Nephron (organoid): ENCODE measurements at regions not wholly inside any gene's neighbourhood (a gene's known extent, or its start where the extent isn't known, plus 50 kb on each side); places are given as distances from the start of the nearest gene placed in this dataset.

Experiments used
- H3K27ac Mint-ChIP-seq, 3 experiments: 2 replicates each; pipeline ENCODE4 v1.8.0; 2020; ENCODE audit warnings: mixed read lengths in 3 of 3, mild to moderate bottlenecking in 2 of 3, moderate library complexity in 1 of 3
- H3K27me3 Mint-ChIP-seq: 2 replicates; pipeline ENCODE4 v1.8.0; 2021; ENCODE audit warnings: low read depth, mild to moderate bottlenecking, moderate library complexity, mixed read lengths
- H3K36me3 Mint-ChIP-seq: 2 replicates; pipeline ENCODE4 v1.8.0; 2020; ENCODE audit warnings: low read depth, mixed read lengths
- H3K4me1 Mint-ChIP-seq: 2 replicates; pipeline ENCODE4 v1.8.0; 2020; ENCODE audit warnings: mixed read lengths
- H3K4me3 Mint-ChIP-seq, 3 experiments: 2 replicates each; pipeline ENCODE4 v1.8.0; 2020; ENCODE audit warnings: mild to moderate bottlenecking in 3 of 3, mixed read lengths in 3 of 3, moderate library complexity in 2 of 3
- H3K9me3 Mint-ChIP-seq: 2 replicates; pipeline ENCODE4 v1.8.0; 2020; ENCODE audit warnings: mixed read lengths
- CTCF ChIP-seq, 3 experiments: fragments of 200-600 bp; sonication (generic); IDR thresholded peaks; one replicate each; pipeline ENCODE4 v1.5.0; 2021; ENCODE audit warnings: antibody characterized with exemption in 3 of 3; ENCODE audit not compliant: unreplicated experiment in 3 of 3

DNA sequence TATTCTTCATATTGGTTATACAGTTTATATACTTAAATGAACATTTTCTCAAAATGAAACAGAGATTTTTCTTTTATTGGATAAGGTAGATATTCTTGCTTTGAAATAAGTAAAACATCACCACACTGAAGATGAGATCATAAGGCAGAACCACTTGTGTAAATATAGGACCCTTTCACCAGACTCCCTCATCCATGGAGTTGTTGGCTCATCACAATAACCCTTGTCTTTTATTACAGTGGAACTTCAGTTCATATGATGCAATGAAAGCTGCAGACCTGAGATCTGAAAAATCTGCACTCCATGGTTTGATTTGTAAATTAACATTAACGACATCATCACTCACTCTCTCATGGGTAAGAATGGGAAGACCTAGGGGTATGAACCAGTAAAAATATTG lies 51.9 kb upstream of the DBX2 start:
- no peaks in the 10 kb centered on the region for H3K27me3 Mint-ChIP-seq
- H3K4me1 Mint-ChIP-seq: peaks cover 1% of the 10 kb centered on the region
- no peak overlapping the region for H3K4me3 Mint-ChIP-seq
- no peak overlapping the region for H3K27ac Mint-ChIP-seq
- no peak for TF ChIP-seq CTCF (IDR thresholded peaks at IDR 0.05; ENCODE audit: unreplicated experiment in 3 of 3)
- peaks cover 4% of the 10 kb centered on the region for H3K9me3 Mint-ChIP-seq
- H3K36me3 Mint-ChIP-seq: no peaks in the 10 kb centered on the region

DNA sequence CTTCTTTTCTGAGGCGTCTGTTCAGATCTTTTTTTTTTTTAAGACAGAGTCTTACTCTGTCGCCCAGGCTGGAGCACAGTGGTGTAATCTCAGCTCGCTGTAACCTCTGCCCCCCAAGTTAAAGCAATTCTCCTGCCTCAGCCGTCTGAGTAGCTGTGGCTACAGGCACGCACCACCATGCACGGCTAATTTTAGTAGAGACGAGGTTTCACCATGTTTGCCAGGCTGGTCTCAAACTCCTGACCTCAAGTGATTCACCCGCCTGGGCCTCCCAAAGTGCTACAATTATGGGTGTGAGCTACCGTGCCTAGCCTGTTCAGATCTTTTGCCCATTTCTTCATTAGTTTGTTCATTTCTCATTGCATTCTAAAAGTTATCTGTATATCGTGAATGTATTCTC lies 55.1 kb upstream of the DBX2 start:
- no peak for TF ChIP-seq CTCF (IDR thresholded peaks at IDR 0.05; ENCODE audit: unreplicated experiment in 3 of 3)
- Mint-ChIP-seq H3K27ac (no peak overlapping the region), H3K4me1 (no peaks in the 10 kb centered on the region), H3K4me3 (no peak overlapping the region), H3K9me3 (peaks cover 9% of the 10 kb centered on the region), H3K36me3 (no peaks in the 10 kb centered on the region), H3K27me3 (no peaks in the 10 kb centered on the region)

DNA sequence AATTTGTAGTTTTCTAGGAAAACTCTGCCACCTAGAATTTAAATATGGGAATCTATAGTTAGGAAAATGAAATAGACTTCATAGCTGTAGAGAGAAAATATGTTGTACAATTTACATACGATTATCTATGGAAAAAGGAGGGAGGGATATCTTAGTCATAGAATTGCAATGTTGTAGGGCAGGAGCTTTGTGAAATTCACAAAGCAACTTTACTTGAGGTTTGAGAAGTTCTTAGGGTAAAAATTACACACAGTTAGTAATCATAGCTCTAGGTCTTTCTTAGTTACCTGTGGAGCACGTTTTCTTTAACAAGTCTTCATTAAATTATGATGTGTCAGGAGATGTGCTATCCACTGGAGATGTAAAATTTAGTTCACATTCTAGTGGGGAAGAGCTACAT lies 61.4 kb upstream of the DBX2 start:
- peaks cover 7% of the 10 kb centered on the region for H3K9me3 Mint-ChIP-seq
- no peaks in the 10 kb centered on the region for H3K27me3 Mint-ChIP-seq
- H3K27ac Mint-ChIP-seq: no peak overlapping the region
- H3K4me1 Mint-ChIP-seq: no peaks in the 10 kb centered on the region
- TF ChIP-seq CTCF (IDR thresholded peaks at IDR 0.05; ENCODE audit: unreplicated experiment in 3 of 3): no peak
- H3K4me3 Mint-ChIP-seq: no peak overlapping the region
- H3K36me3 Mint-ChIP-seq: no peaks in the 10 kb centered on the region

- Mint-ChIP-seq H3K27me3 (no peaks in the 10 kb centered on the region), H3K36me3 (no peaks in the 10 kb centered on the region), H3K4me3 (no peak overlapping the region), H3K9me3 (no peaks in the 10 kb centered on the region), H3K4me1 (no peaks in the 10 kb centered on the region), H3K27ac (no peak overlapping the region)
- TF ChIP-seq CTCF (IDR thresholded peaks at IDR 0.05; ENCODE audit: unreplicated experiment in 3 of 3): peak in 1 of 3 experiments; percentile 15
Measured at GRCh38 chr12:45121224-45121623, 70.3 kb upstream of the DBX2 start.

- no peaks in the 10 kb centered on the region for H3K36me3 Mint-ChIP-seq
- H3K4me1 Mint-ChIP-seq: no peaks in the 10 kb centered on the region
- TF ChIP-seq CTCF (IDR thresholded peaks at IDR 0.05; ENCODE audit: unreplicated experiment in 3 of 3): peak; percentile 60 to 73 (median 60)
Measured at GRCh38 chr12:45122768-45123380, 72.0 kb upstream of the DBX2 start.

DNA sequence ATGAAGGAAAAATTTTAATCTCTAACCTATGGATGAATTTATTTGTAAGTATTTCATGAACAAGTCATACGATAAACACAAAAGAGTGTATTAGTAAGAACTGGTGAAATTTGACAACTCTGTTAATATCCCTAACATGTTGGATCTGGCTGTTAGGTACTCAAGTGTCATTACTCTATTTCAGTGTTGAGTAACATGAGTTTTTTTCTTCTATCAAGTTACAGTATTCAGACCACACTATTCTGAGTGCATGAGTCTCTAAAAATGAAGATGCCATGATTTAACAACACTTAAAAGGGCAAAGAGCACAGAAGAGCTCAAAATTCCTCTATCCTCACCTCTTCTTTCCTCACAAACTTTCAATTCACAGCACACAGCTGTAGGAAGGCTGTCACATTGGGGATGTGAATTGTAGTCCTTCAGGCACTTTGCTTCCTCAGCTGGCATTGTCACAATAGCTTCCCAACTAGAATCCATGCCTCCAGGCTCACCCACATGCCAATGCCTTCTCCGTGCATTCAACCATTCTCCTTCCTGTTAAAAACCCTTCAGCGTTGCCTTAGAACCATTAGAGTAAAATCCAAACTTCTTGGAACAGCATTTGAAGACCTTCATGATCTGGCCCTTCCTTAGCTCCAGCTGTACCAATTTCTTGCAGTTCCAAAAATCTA lies 73.7 kb upstream of the DBX2 start:
- no peaks in the 10 kb centered on the region for H3K9me3 Mint-ChIP-seq
- H3K27ac Mint-ChIP-seq: no peak overlapping the region
- H3K27me3 Mint-ChIP-seq: no peaks in the 10 kb centered on the region
- TF ChIP-seq CTCF (IDR thresholded peaks at IDR 0.05; ENCODE audit: unreplicated experiment in 3 of 3): no peak
- no peaks in the 10 kb centered on the region for H3K36me3 Mint-ChIP-seq
- no peaks in the 10 kb centered on the region for H3K4me1 Mint-ChIP-seq
- no peak overlapping the region for H3K4me3 Mint-ChIP-seq

More at GRCh38 chr12:45122768-45123380, 72.0 kb upstream of the DBX2 start:
- no peaks in the 10 kb centered on the region for H3K27me3 Mint-ChIP-seq
- H3K4me3 Mint-ChIP-seq: no peak overlapping the region
- no peak overlapping the region for H3K27ac Mint-ChIP-seq
- no peaks in the 10 kb centered on the region for H3K9me3 Mint-ChIP-seq
